NB4 (cell line): ENCODE measurements at regions not wholly inside any gene's neighbourhood (a gene's known extent, or its start where the extent isn't known, plus 50 kb on each side); places are given as distances from the start of the nearest gene placed in this dataset.

ENCODE experiments used
- CTCF ChIP-seq: IDR thresholded peaks from one replicate; pipeline ENCODE4 v1.5.1; 2012; ENCODE audit warnings: low read depth, low read length
- MYC ChIP-seq: IDR thresholded peaks from 2 replicates; pipeline ENCODE4 v1.6.1; 2011; ENCODE audit warnings: low read depth, low read length
- POLR2A ChIP-seq: IDR thresholded peaks from 2 replicates; pipeline ENCODE4 v1.6.1; 2011; ENCODE audit warnings: mild to moderate bottlenecking; ENCODE audit not compliant: insufficient read length; ENCODE audit errors: extremely low read depth

DNA sequence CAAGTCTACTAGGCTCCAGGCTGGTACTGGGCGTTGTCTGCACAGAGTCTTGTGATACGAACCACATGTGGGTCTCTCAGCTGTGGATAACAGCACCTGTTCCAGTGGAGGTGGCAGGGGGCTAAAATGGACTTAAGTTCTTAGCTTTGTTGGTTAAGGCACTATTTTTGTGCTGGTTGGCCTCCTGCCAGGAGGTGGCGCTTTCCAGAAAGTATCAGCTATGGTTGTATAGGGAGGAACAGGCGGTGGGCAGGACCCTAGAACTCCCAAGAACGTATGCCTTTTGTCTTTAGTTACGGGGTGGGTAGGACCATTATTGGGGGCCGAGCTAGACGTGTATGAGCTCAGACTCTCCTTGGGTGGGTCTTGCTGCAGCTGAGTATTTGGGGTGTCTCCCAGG, 1138.4 kb downstream of the PCDH19 start:
- no peak for TF ChIP-seq CTCF
- no peak for TF ChIP-seq POLR2A
- no peak for TF ChIP-seq MYC
